GM23338 (cell line): ENCODE measurements at regions not wholly inside any gene's neighbourhood (a gene's known extent, or its start where the extent isn't known, plus 50 kb on each side); places are given as distances from the start of the nearest gene placed in this dataset.

Source experiments
- ATAC-seq: fragments of 200-7000 bp; cut with Tn5 transposase; 3 replicates; pipeline ENCODE4 v1.9.1; 2020
- DNase-seq: peaks from one replicate; pipeline ENCODE4 v3.0.0-alpha.2; 2015; ENCODE audit warnings: low spot score
- H2AFZ ChIP-seq: fragments of 200-600 bp; sonication (generic); 2 replicates; pipeline ENCODE4 v1.8.0; 2016; ENCODE audit warnings: antibody characterized with exemption, mild to moderate bottlenecking, moderate library complexity
- H3F3A ChIP-seq: fragments of 200-600 bp; sonication (generic); replicated peaks from 2 replicates; pipeline ENCODE4 v1.8.0; 2017; ENCODE audit warnings: antibody characterized with exemption, mixed run types, low read depth
- H3K27ac ChIP-seq: fragments of 200-600 bp; sonication (generic); 2 replicates; pipeline ENCODE4 v1.6.1; 2016; ENCODE audit warnings: low read depth
- H3K27me3 ChIP-seq: fragments of 200-600 bp; sonication (generic); 2 replicates; pipeline ENCODE4 v1.8.0; 2016; ENCODE audit warnings: mild to moderate bottlenecking, mixed run types, moderate library complexity; ENCODE audit not compliant: insufficient read depth
- H3K36me3 ChIP-seq: fragments of 200-600 bp; sonication (generic); 2 replicates; pipeline ENCODE4 v1.8.0; 2016; ENCODE audit warnings: mild to moderate bottlenecking; ENCODE audit not compliant: insufficient read depth
- H3K4me1 ChIP-seq: fragments of 200-600 bp; sonication (generic); 2 replicates; pipeline ENCODE4 v1.8.0; 2016; ENCODE audit warnings: mild to moderate bottlenecking, moderate library complexity; ENCODE audit not compliant: insufficient read depth
- H3K4me2 ChIP-seq: fragments of 200-600 bp; sonication (generic); 2 replicates; pipeline ENCODE4 v1.7.1; 2017; ENCODE audit warnings: mixed run types
- H3K4me3 ChIP-seq: fragments of 200-600 bp; sonication (generic); 2 replicates; pipeline ENCODE4 v1.6.1; 2016; ENCODE audit warnings: mixed run types
- H3K79me2 ChIP-seq: fragments of 200-600 bp; sonication (generic); replicated peaks from 2 replicates; pipeline ENCODE4 v1.8.0; 2017; ENCODE audit warnings: mild to moderate bottlenecking; ENCODE audit not compliant: insufficient read depth
- H3K9me2 ChIP-seq: fragments of 200-600 bp; sonication (generic); 2 replicates; pipeline ENCODE4 v1.8.0; 2017; ENCODE audit not compliant: insufficient read depth
- H4K20me1 ChIP-seq: fragments of 200-600 bp; sonication (generic); replicated peaks from 2 replicates; pipeline ENCODE4 v1.8.0; 2017; ENCODE audit warnings: mild to moderate bottlenecking; ENCODE audit not compliant: insufficient read depth
- H3K27ac Mint-ChIP-seq: 2 replicates; pipeline ENCODE4 v1.8.0; 2020; ENCODE audit warnings: inconsistent platforms, mild to moderate bottlenecking, moderate library complexity, mixed read lengths
- H3K27me3 Mint-ChIP-seq: 3 replicates; pipeline ENCODE4 v1.8.0; 2022; ENCODE audit warnings: low read depth, mild to moderate bottlenecking, moderate library complexity, mixed read lengths, inconsistent platforms; ENCODE audit not compliant: insufficient read depth, poor library complexity
- H3K36me3 Mint-ChIP-seq: 3 replicates; pipeline ENCODE4 v1.8.0; 2021; ENCODE audit warnings: low read depth, mild to moderate bottlenecking, inconsistent platforms, moderate library complexity, mixed read lengths
- H3K4me1 Mint-ChIP-seq: 3 replicates; pipeline ENCODE4 v1.8.0; 2020; ENCODE audit warnings: mild to moderate bottlenecking, inconsistent platforms, mixed read lengths
- H3K4me3 Mint-ChIP-seq: 3 replicates; pipeline ENCODE4 v1.8.0; 2021; ENCODE audit warnings: moderate library complexity, mild to moderate bottlenecking, inconsistent platforms, mixed read lengths
- H3K9me3 Mint-ChIP-seq: 3 replicates; pipeline ENCODE4 v1.8.0; 2020; ENCODE audit warnings: moderate library complexity, mild to moderate bottlenecking, inconsistent platforms, mixed read lengths
- ETS1 ChIP-seq: IDR thresholded peaks from 2 replicates; pipeline ENCODE4 v1.6.1; 2016; ENCODE audit warnings: antibody characterized with exemption
- EZH2 ChIP-seq: fragments of 200-600 bp; sonication (generic); IDR thresholded peaks from one replicate; pipeline ENCODE4 v1.8.0; 2017; ENCODE audit warnings: antibody characterized with exemption, mild to moderate bottlenecking, low read depth; ENCODE audit not compliant: unreplicated experiment
- EZH2phosphoT487 ChIP-seq: fragments of 200-600 bp; sonication (generic); IDR thresholded peaks from one replicate; pipeline ENCODE4 v1.8.1; 2018; ENCODE audit warnings: antibody characterized with exemption; ENCODE audit not compliant: unreplicated experiment
- POLR2AphosphoS5 ChIP-seq: IDR thresholded peaks from 2 replicates; pipeline ENCODE4 v1.6.1; 2016; ENCODE audit warnings: antibody characterized with exemption, low read depth
- REST ChIP-seq: IDR thresholded peaks from one replicate; pipeline ENCODE4 v1.6.1; 2018; ENCODE audit warnings: antibody characterized with exemption; ENCODE audit not compliant: unreplicated experiment
- STAT1 ChIP-seq: IDR thresholded peaks from one replicate; pipeline ENCODE4 v1.6.1; 2016; ENCODE audit warnings: antibody characterized with exemption; ENCODE audit not compliant: unreplicated experiment
- ZNF114 ChIP-seq: fragments of 250-450 bp; sonication (Bioruptor Pico); IDR thresholded peaks from 2 replicates; pipeline ENCODE4 v1.5.0; 2020; ENCODE audit warnings: mild to moderate bottlenecking, moderate library complexity
- TF ChIP-seq, protein P1 (sequence below), 2 experiments: fragments of 200-600 bp in 1 of 2; sonication (generic) in 1 of 2; conservative IDR thresholded peaks; 2 replicates each; pipeline versions ENCODE4 v1.5.1 to v1.6.1; 2016 to 2017; ENCODE audit warnings: antibody characterized with exemption in 2 of 2, low read depth in 2 of 2, mild to moderate bottlenecking in 2 of 2, moderate library complexity in 1 of 2

GRCh38 chr20:17825960-17826843 is 126.4 kb downstream of the BANF2 start:
- H2AFZ ChIP-seq, result no peak overlapping the region
- no peaks in the 10 kb centered on the region for H3K79me2 ChIP-seq
- Mint-ChIP-seq H3K27ac (no peak overlapping the region), H3K4me3 (no peak overlapping the region), H3K27me3 (peaks cover 7% of the 10 kb centered on the region), H3K4me1 (peaks cover 39% of the 10 kb centered on the region), H3K9me3 (no peaks in the 10 kb centered on the region), H3K36me3 (no peaks in the 10 kb centered on the region)
- DNase-seq (no peak), ATAC-seq (no peak)
- no peaks in the 10 kb centered on the region for H3K27me3 ChIP-seq
- TF ChIP-seq STAT1 (no peak), ETS1 (no peak)
- H3K9me2 ChIP-seq, result no peaks in the 10 kb centered on the region
- no peak overlapping the region for H3K4me3 ChIP-seq
- no peaks in the 10 kb centered on the region for H4K20me1 ChIP-seq
- H3K27ac ChIP-seq, result no peak overlapping the region
- peaks cover 15% of the 10 kb centered on the region for H3K4me1 ChIP-seq
- no peaks in the 10 kb centered on the region for H3F3A ChIP-seq
- no peaks in the 10 kb centered on the region for H3K36me3 ChIP-seq
- H3K4me2 ChIP-seq, result no peak overlapping the region

- Mint-ChIP-seq H3K27ac (no peak overlapping the region), H3K27me3 (peaks cover 7% of the 10 kb centered on the region), H3K4me3 (no peak overlapping the region), H3K36me3 (no peaks in the 10 kb centered on the region; the same call in 2 of the 3 replicates), H3K4me1 (peaks cover 39% of the 10 kb centered on the region), H3K9me3 (no peaks in the 10 kb centered on the region)
- DNase-seq (no peak), ATAC-seq (no peak)
- Histone ChIP-seq H3F3A (no peaks in the 10 kb centered on the region), H3K27me3 (no peaks in the 10 kb centered on the region), H3K36me3 (no peaks in the 10 kb centered on the region), H3K27ac (no peak overlapping the region), H3K79me2 (no peaks in the 10 kb centered on the region), H3K4me3 (no peak overlapping the region), H4K20me1 (no peaks in the 10 kb centered on the region), H2AFZ (peak overlapping the region; percentile 69), H3K9me2 (no peaks in the 10 kb centered on the region), H3K4me2 (no peak overlapping the region), H3K4me1 (peaks cover 15% of the 10 kb centered on the region)
- TF ChIP-seq POLR2AphosphoS5 (no peak), ETS1 (no peak)
Measured at GRCh38 chr20:17825252-17825959, 125.6 kb downstream of the BANF2 start.

DNA sequence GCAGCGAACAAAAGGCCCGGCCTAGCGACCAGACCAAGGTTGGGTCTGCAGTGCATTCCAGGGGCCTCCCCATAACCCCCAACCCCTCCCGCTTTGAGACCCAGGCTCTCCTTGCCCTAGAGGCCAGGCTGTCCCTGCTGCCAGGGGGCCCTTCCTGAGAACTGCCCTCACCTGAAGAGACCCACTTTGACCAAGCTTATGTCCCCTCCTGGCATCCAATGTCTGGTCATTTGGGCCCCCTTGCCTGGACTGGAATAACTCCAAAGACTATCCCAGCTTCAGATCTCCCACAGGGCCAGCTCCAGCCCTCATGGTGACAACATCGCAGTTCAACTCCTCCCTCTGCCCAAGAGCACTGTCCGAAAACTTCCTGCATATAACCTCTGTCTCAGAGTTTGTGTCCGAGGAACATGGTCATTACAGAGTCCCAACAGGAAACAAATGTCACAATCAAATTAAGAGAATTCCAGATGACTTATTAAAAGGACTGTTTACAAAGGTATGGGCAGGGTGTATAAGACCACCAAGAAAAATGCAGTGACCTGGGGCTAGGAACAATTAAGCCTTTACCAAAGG is 125.0 kb downstream of the BANF2 start:
- Histone ChIP-seq H3K4me1 (peaks cover 15% of the 10 kb centered on the region), H3K4me3 (no peak overlapping the region), H2AFZ (peak overlapping the region; percentile 69), H3K79me2 (no peaks in the 10 kb centered on the region), H3K27me3 (no peaks in the 10 kb centered on the region), H4K20me1 (no peaks in the 10 kb centered on the region), H3F3A (no peaks in the 10 kb centered on the region), H3K4me2 (no peak overlapping the region), H3K36me3 (no peaks in the 10 kb centered on the region), H3K9me2 (no peaks in the 10 kb centered on the region), H3K27ac (no peak overlapping the region)
- DNase-seq (no peak), ATAC-seq (no peak)
- Mint-ChIP-seq H3K27ac (no peak overlapping the region), H3K4me1 (peaks cover 39% of the 10 kb centered on the region), H3K36me3 (no peaks in the 10 kb centered on the region; the same call in 2 of the 3 replicates), H3K9me3 (no peaks in the 10 kb centered on the region), H3K27me3 (peaks cover 7% of the 10 kb centered on the region), H3K4me3 (no peak overlapping the region)
- TF ChIP-seq EZH2phosphoT487 (no peak), REST (no peak), EZH2 (no peak), ZNF114 (CRISPR knock-in tag) (no peak)
- TF ChIP-seq, protein P1, sequence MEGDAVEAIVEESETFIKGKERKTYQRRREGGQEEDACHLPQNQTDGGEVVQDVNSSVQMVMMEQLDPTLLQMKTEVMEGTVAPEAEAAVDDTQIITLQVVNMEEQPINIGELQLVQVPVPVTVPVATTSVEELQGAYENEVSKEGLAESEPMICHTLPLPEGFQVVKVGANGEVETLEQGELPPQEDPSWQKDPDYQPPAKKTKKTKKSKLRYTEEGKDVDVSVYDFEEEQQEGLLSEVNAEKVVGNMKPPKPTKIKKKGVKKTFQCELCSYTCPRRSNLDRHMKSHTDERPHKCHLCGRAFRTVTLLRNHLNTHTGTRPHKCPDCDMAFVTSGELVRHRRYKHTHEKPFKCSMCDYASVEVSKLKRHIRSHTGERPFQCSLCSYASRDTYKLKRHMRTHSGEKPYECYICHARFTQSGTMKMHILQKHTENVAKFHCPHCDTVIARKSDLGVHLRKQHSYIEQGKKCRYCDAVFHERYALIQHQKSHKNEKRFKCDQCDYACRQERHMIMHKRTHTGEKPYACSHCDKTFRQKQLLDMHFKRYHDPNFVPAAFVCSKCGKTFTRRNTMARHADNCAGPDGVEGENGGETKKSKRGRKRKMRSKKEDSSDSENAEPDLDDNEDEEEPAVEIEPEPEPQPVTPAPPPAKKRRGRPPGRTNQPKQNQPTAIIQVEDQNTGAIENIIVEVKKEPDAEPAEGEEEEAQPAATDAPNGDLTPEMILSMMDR (conservative IDR thresholded peaks at IDR 0.05; ENCODE audit: low read depth in 2 of 2), result no peak
